Effector memory CD8-positive, alpha-beta T cell (primary cell): ENCODE measurements at regions not wholly inside any gene's neighbourhood (a gene's known extent, or its start where the extent isn't known, plus 50 kb on each side); places are given as distances from the start of the nearest gene placed in this dataset.
A peak's percentile ranks its signal among the peaks of the same experiment; 100 is the strongest.

Experiments used
- ATAC-seq: fragments of 150-1000 bp; cut with Tn5 transposase; replicated peaks from 2 replicates; pipeline ENCODE4 v1.10.0; 2021; ENCODE audit warnings: mild to moderate bottlenecking, moderate library complexity
- DNase-seq, 3 experiments: peaks; one replicate each; pipeline ENCODE4 v3.0.0; 2021
- H3K27ac Mint-ChIP-seq, 2 donors: one replicate each; pipeline ENCODE4 v1.8.0; 2022; ENCODE audit warnings: mild to moderate bottlenecking in 2 of 2, mixed read lengths in 2 of 2, moderate library complexity in 2 of 2
- H3K27me3 Mint-ChIP-seq, 2 donors: one replicate each; pipeline ENCODE4 v1.8.0; 2022; ENCODE audit warnings: mixed read lengths in 2 of 2
- H3K36me3 Mint-ChIP-seq: one replicate; pipeline ENCODE4 v1.8.0; 2022; ENCODE audit warnings: mild to moderate bottlenecking, moderate library complexity, mixed read lengths; ENCODE audit not compliant: insufficient read depth
- H3K4me1 Mint-ChIP-seq, 2 donors: one replicate each; pipeline ENCODE4 v1.8.0; 2022; ENCODE audit warnings: low read depth in 2 of 2, mixed read lengths in 2 of 2
- H3K4me3 Mint-ChIP-seq, 2 donors: one replicate each; pipeline ENCODE4 v1.8.0; 2022; ENCODE audit warnings: mild to moderate bottlenecking in 2 of 2, mixed read lengths in 2 of 2, moderate library complexity in 2 of 2
- H3K9me3 Mint-ChIP-seq, 2 donors: one replicate each; pipeline ENCODE4 v1.8.0; 2022; ENCODE audit warnings: mixed read lengths in 2 of 2

- H3K9me3 Mint-ChIP-seq = no peaks in the 10 kb centered on the region
- H3K4me1 Mint-ChIP-seq = peaks cover 23 to 25% of the 10 kb centered on the region in 2 donors
- H3K27ac Mint-ChIP-seq = no peak overlapping the region
- no peaks in the 10 kb centered on the region for H3K36me3 Mint-ChIP-seq
- no peak for ATAC-seq
- H3K4me3 Mint-ChIP-seq = no peak overlapping the region
- DNase-seq = no peak
- no peaks in the 10 kb centered on the region for H3K27me3 Mint-ChIP-seq
These were observed 61.3 kb upstream of the SPIN1 start for GRCh38 chr9:88326936-88327335.

- no peaks in the 10 kb centered on the region for H3K9me3 Mint-ChIP-seq
- H3K4me3 Mint-ChIP-seq = no peak overlapping the region
These were observed 62.2 kb upstream of the SPIN1 start for GRCh38 chr9:88326015-88326414.

GRCh38 chr9:88322906-88323566 lies 65.2 kb upstream of the SPIN1 start:
- H3K27me3 Mint-ChIP-seq = no peaks in the 10 kb centered on the region
- H3K4me1 Mint-ChIP-seq = peaks cover 25 to 28% of the 10 kb centered on the region in 2 donors
- DNase-seq (peak; percentile 56 to 59 (median 58)), ATAC-seq (peak; percentile 99)
- peaks cover 3% of the 10 kb centered on the region for H3K36me3 Mint-ChIP-seq
- peak overlapping the region; percentile 10 to 52 for H3K27ac Mint-ChIP-seq
- peak overlapping the region; percentile 52 to 66 for H3K4me3 Mint-ChIP-seq
- no peaks in the 10 kb centered on the region for H3K9me3 Mint-ChIP-seq

More at GRCh38 chr9:88326015-88326414, 62.2 kb upstream of the SPIN1 start:
- H3K36me3 Mint-ChIP-seq = no peaks in the 10 kb centered on the region
- no peak overlapping the region for H3K27ac Mint-ChIP-seq
- peaks cover 23 to 28% of the 10 kb centered on the region in 2 donors for H3K4me1 Mint-ChIP-seq
- H3K27me3 Mint-ChIP-seq = no peaks in the 10 kb centered on the region
- DNase-seq (no peak), ATAC-seq (no peak)

GRCh38 chr9:88321764-88322163 lies 66.5 kb upstream of the SPIN1 start:
- H3K4me3 Mint-ChIP-seq = peak overlapping the region in 1 of 2 donors; percentile 52
- peaks cover 3% of the 10 kb centered on the region for H3K36me3 Mint-ChIP-seq
- H3K27ac Mint-ChIP-seq = peak overlapping the region in 1 of 2 donors; percentile 10
- peaks cover 25 to 28% of the 10 kb centered on the region in 2 donors for H3K4me1 Mint-ChIP-seq
- H3K27me3 Mint-ChIP-seq = no peaks in the 10 kb centered on the region
- no peak for ATAC-seq
- H3K9me3 Mint-ChIP-seq = no peaks in the 10 kb centered on the region
- DNase-seq = no peak

GRCh38 chr9:88320748-88321415 lies 67.4 kb upstream of the SPIN1 start:
- Mint-ChIP-seq H3K9me3 (no peaks in the 10 kb centered on the region), H3K27me3 (no peaks in the 10 kb centered on the region), H3K4me1 (peaks cover 25 to 28% of the 10 kb centered on the region in 2 donors)

DNA sequence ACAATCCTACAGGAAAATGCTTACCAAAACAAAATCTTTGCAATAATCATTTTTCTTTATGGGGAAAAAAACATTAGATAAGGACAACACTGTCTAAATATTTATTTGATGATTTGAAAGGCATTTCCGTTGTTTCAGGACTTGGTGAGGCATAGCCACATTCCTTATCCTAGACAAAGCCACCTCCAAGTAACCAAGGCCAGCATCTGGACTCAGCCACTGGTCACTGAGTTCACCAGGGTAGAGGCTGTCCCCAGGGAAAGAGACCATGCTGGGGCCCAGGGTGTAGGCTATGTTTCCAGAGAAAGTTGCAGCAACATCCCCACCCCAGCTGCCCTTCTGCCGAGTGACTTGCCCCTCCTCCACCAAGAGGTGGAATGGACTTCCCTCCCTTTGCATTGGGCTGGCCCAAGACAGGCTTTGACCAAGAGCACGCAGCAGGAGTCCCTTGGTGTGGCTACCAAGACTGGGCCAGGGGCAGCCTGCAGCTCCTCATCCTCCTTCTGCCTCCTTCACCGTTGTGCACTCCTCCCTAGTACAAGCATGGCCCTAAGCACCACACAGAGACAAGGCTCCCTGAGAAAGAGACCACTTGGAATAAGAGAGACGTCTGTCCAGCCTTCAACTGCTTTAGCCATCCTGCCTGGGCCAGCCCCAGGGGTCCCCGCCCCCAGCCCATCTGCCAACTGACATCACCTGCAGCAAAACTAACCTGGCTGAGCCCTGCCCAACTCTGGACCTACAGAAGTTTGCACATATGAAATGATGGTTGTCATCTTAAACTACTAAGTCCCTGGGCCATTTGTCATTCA lies 68.1 kb upstream of the SPIN1 start:
- H3K4me1 Mint-ChIP-seq = peaks cover 24 to 26% of the 10 kb centered on the region in 2 donors
- no peaks in the 10 kb centered on the region for H3K9me3 Mint-ChIP-seq
- no peak overlapping the region for H3K27ac Mint-ChIP-seq
- peaks cover 3% of the 10 kb centered on the region for H3K36me3 Mint-ChIP-seq
- H3K27me3 Mint-ChIP-seq = no peaks in the 10 kb centered on the region
- no peak overlapping the region for H3K4me3 Mint-ChIP-seq
- no peak for DNase-seq
- no peak for ATAC-seq

More at GRCh38 chr9:88320748-88321415, 67.4 kb upstream of the SPIN1 start:
- no peak for ATAC-seq
- no peak for DNase-seq
- peaks cover 3% of the 10 kb centered on the region for H3K36me3 Mint-ChIP-seq
- no peak overlapping the region for H3K4me3 Mint-ChIP-seq
- H3K27ac Mint-ChIP-seq = peak overlapping the region in 1 of 2 donors; percentile 49

- no peak overlapping the region for H3K4me3 Mint-ChIP-seq
- ATAC-seq (no peak), DNase-seq (no peak)
- H3K27me3 Mint-ChIP-seq = peaks cover 0 to 2% of the 10 kb centered on the region in 2 donors
- H3K4me1 Mint-ChIP-seq = peaks cover 0 to 8% of the 10 kb centered on the region in 2 donors
- no peaks in the 10 kb centered on the region for H3K9me3 Mint-ChIP-seq
- no peaks in the 10 kb centered on the region for H3K36me3 Mint-ChIP-seq
- no peak overlapping the region for H3K27ac Mint-ChIP-seq
These were observed 74.7 kb upstream of the SPIN1 start for GRCh38 chr9:88313364-88314220.

DNA sequence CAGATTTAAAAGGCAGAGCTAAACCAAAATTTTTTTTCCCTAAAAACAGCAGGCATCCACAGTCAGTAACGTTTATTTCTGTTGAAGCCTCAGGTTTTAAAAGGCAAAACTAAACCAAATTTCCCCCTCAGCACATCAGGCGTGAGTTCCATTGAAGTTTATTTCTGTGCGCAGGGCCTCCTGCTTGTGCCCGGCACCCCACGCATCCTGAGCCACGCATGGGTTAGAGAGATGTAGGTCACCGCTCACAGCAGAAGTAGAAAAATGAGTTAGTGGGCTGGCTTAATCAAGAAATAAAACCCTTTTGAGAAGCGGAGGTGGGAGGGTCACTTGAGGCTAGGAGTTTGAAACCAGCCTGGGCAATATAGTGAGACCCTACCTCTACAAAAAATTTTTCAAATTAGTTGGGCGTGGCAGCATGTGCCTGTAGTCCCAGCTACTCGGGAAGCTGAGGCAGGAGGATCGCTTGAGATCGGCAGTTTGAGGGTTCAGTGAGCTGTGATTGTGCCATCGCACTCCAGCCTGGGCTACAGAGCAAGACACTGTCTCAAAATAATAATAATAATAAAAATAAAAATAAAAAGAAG lies 75.6 kb upstream of the SPIN1 start:
- DNase-seq (no peak), ATAC-seq (peak; percentile 45)
- Mint-ChIP-seq H3K36me3 (no peaks in the 10 kb centered on the region), H3K4me1 (peaks cover 0 to 8% of the 10 kb centered on the region in 2 donors), H3K4me3 (no peak overlapping the region), H3K27me3 (peaks cover 1 to 7% of the 10 kb centered on the region in 2 donors), H3K9me3 (no peaks in the 10 kb centered on the region), H3K27ac (peak overlapping the region in 1 of 2 donors; percentile 19)

GRCh38 chr9:88312045-88312444 lies 76.2 kb upstream of the SPIN1 start:
- peak; percentile 53 for ATAC-seq
- no peak overlapping the region for H3K4me3 Mint-ChIP-seq
- peaks cover 0 to 8% of the 10 kb centered on the region in 2 donors for H3K4me1 Mint-ChIP-seq

DNA sequence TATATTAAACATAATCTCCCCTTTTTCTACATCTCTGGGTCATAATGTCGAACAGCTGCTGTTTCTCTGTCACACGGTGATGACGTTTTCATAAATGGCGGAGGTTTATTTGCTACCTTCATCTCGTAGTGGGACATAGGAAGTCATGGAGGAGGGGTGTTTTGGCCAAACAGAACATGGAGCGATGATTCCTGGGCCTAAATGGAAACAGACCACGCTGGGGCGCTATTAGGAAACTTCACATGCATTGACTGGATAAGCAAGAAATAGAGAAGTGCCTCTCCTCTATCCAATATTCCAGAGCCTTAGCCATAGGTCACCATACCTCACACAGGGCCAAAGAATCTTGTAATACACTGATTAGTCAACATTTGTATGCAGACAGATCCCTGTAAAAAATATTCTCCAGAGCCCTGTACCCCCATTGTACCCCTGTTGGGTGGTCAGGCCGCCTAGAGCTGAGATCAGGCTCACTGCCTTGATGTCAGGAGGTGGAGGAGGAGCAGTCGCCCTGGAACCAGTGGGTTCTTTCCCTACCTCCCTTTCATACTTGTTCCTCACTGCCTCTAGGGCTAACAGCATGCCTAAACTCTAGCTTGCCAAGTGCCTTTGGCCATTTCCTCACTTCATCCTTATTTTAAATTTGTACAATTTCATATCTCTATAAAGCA lies 77.8 kb upstream of the SPIN1 start:
- Mint-ChIP-seq H3K36me3 (no peaks in the 10 kb centered on the region), H3K27ac (no peak overlapping the region), H3K9me3 (no peaks in the 10 kb centered on the region), H3K4me1 (peaks cover 0 to 8% of the 10 kb centered on the region in 2 donors), H3K4me3 (no peak overlapping the region), H3K27me3 (peaks cover 8 to 13% of the 10 kb centered on the region in 2 donors)
- DNase-seq = no peak
- ATAC-seq = no peak

More at GRCh38 chr9:88312045-88312444, 76.2 kb upstream of the SPIN1 start:
- Mint-ChIP-seq H3K27ac (peak overlapping the region in 1 of 2 donors; percentile 19), H3K9me3 (no peaks in the 10 kb centered on the region), H3K36me3 (no peaks in the 10 kb centered on the region), H3K27me3 (peaks cover 7% of the 10 kb centered on the region in 2 donors)
- DNase-seq = no peak

- no peak for ATAC-seq
- peaks cover 13 to 17% of the 10 kb centered on the region in 2 donors for H3K27me3 Mint-ChIP-seq
- DNase-seq = no peak
- H3K36me3 Mint-ChIP-seq = no peaks in the 10 kb centered on the region
- no peak overlapping the region for H3K4me3 Mint-ChIP-seq
- H3K9me3 Mint-ChIP-seq = no peaks in the 10 kb centered on the region
- peaks cover 4 to 12% of the 10 kb centered on the region in 2 donors for H3K4me1 Mint-ChIP-seq
- peak overlapping the region in 1 of 2 donors; percentile 11 for H3K27ac Mint-ChIP-seq
These were observed 79.2 kb upstream of the SPIN1 start for GRCh38 chr9:88308831-88309560.
